ENCODE measurements at regions not wholly inside any gene's neighbourhood (a gene's known extent, or its start where the extent isn't known, plus 50 kb on each side); places are given as distances from the start of the nearest gene placed in this dataset.
"Not testable (repeated sequence)": the region's sequence is repeated elsewhere in the genome, so short reads cannot be mapped to it uniquely, and the experiment has no call there.

GRCh38 chr14:25340882-25341281, 290.9 kb upstream of the STXBP6 start:
- H4K20me1 ChIP-seq (replicated peaks; ENCODE audit: control insufficient read depth, extremely low read depth, insufficient read depth, low read length), result no peaks in the 10 kb centered on the region
- TF ChIP-seq GATA2 (IDR thresholded peaks at IDR 0.05; ENCODE audit: insufficient read depth, insufficient read length, low read depth, low read length) (no peak), FOS (IDR thresholded peaks at IDR 0.05; ENCODE audit: borderline replicate concordance, insufficient read depth, low read length) (no peak), MYC (IDR thresholded peaks at IDR 0.05; ENCODE audit: low read depth, low read length) (no peak), POLR2AphosphoS5 (IDR thresholded peaks at IDR 0.05; ENCODE audit: insufficient read depth, low read depth, low read length) (no peak)

GRCh38 chr14:25322784-25323183, 272.8 kb upstream of the STXBP6 start:
- no peak overlapping the region for H3K9ac ChIP-seq (replicated peaks; ENCODE audit: extremely low read depth, insufficient read depth, low read length)
- no peak overlapping the region for H2AFZ ChIP-seq (ENCODE audit: low read depth, low read length)
- no peaks in the 10 kb centered on the region for H3K9me1 ChIP-seq (replicated peaks; ENCODE audit: control insufficient read depth, extremely low read depth, insufficient read depth, low read length)
- no peaks in the 10 kb centered on the region for H4K20me1 ChIP-seq (replicated peaks; ENCODE audit: control insufficient read depth, extremely low read depth, insufficient read depth, low read length)
- TF ChIP-seq MYC (IDR thresholded peaks at IDR 0.05; ENCODE audit: low read depth, low read length) (no peak), EZH2 (IDR thresholded peaks at IDR 0.05; ENCODE audit: borderline replicate concordance, low read depth, low read length, severe bottlenecking) (no peak), POLR2AphosphoS5 (IDR thresholded peaks at IDR 0.05; ENCODE audit: insufficient read depth, low read depth, low read length) (no peak), GATA2 (IDR thresholded peaks at IDR 0.05; ENCODE audit: insufficient read depth, insufficient read length, low read depth, low read length) (no peak), JUN (IDR thresholded peaks at IDR 0.05; ENCODE audit: borderline replicate concordance, insufficient read depth, insufficient read length, low read depth) (no peak), MAX (IDR thresholded peaks at IDR 0.05; ENCODE audit: insufficient read depth, insufficient read length) (no peak), POLR2A (IDR thresholded peaks at IDR 0.05; ENCODE audit: low read depth, low read length) (no peak), FOS (IDR thresholded peaks at IDR 0.05; ENCODE audit: borderline replicate concordance, insufficient read depth, low read length) (no peak), CTCF (IDR thresholded peaks at IDR 0.05; ENCODE audit: extremely low read depth in 1 of 2, insufficient read depth in 1 of 2, low read depth in 1 of 2, low read length in 2 of 2) (no peak)
- no peak overlapping the region for H3K4me2 ChIP-seq (ENCODE audit: insufficient read depth, low read length)
- no TSS peak for BruUV-seq (replicated peaks)
- intact Hi-C loops (cut with micrococcal nuclease) (no loop called here), dilution Hi-C loops (cut with MboI; ENCODE audit: extremely low pct_ligation_motif_present, low sequenced_read_pairs) (no loop called here)
- no peak overlapping the region for H3K27ac ChIP-seq (ENCODE audit: insufficient read depth, low read depth, low read length)
- H3K36me3 ChIP-seq (ENCODE audit: control insufficient read depth in 2 of 2, extremely low read depth in 1 of 2, insufficient read depth in 2 of 2, low read length in 2 of 2), result no peaks in the 10 kb centered on the region
- H3K9me3 ChIP-seq (replicated peaks; ENCODE audit: control insufficient read depth, insufficient read depth, low read length), result no peaks in the 10 kb centered on the region
- no peaks in the 10 kb centered on the region for H3K27me3 ChIP-seq (ENCODE audit: control insufficient read depth in 2 of 2, insufficient read depth in 2 of 2, low read length in 2 of 2)
- POLR2A ChIA-PET, result no interaction called here
- no peak for FAIRE-seq
- no peak overlapping the region for H3K4me3 ChIP-seq (replicated peaks in 1 of 3; ENCODE audit: insufficient read depth in 1 of 3, low read depth in 1 of 3, low read length in 3 of 3)
- no peaks in the 10 kb centered on the region for H3K79me2 ChIP-seq (ENCODE audit: control insufficient read depth, insufficient read depth, low read length)
- CTCF ChIA-PET, result no interaction called here
- no peak for DNase-seq (ENCODE audit: low read depth, low spot score)
- no peaks in the 10 kb centered on the region for H3K4me1 ChIP-seq (ENCODE audit: control insufficient read depth, extremely low read depth, insufficient read depth, low read length)

More at GRCh38 chr14:25340882-25341281, 290.9 kb upstream of the STXBP6 start:
- intact Hi-C loops (cut with micrococcal nuclease), result no loop called here
- H3K4me1 ChIP-seq (ENCODE audit: control insufficient read depth, extremely low read depth, insufficient read depth, low read length), result no peaks in the 10 kb centered on the region
- no peaks in the 10 kb centered on the region for H3K27me3 ChIP-seq (ENCODE audit: control insufficient read depth in 2 of 2, insufficient read depth in 2 of 2, low read length in 2 of 2)
- H3K9me1 ChIP-seq (replicated peaks; ENCODE audit: control insufficient read depth, extremely low read depth, insufficient read depth, low read length), result no peaks in the 10 kb centered on the region
- no peak overlapping the region for H3K9ac ChIP-seq (replicated peaks; ENCODE audit: extremely low read depth, insufficient read depth, low read length)
- POLR2A ChIA-PET, result no interaction called here
- H3K36me3 ChIP-seq (ENCODE audit: control insufficient read depth in 2 of 2, extremely low read depth in 1 of 2, insufficient read depth in 2 of 2, low read length in 2 of 2), result no peaks in the 10 kb centered on the region
- no TSS peak for BruUV-seq (replicated peaks)
- dilution Hi-C loops (cut with MboI; ENCODE audit: extremely low pct_ligation_motif_present, low sequenced_read_pairs), result no loop called here
- CTCF ChIA-PET, result no interaction called here
- no peaks in the 10 kb centered on the region for H3K9me3 ChIP-seq (replicated peaks; ENCODE audit: control insufficient read depth, insufficient read depth, low read length)
- H3K79me2 ChIP-seq (ENCODE audit: control insufficient read depth, insufficient read depth, low read length), result no peaks in the 10 kb centered on the region
- no peak overlapping the region for H3K4me2 ChIP-seq (ENCODE audit: insufficient read depth, low read length)
- DNase-seq (ENCODE audit: low read depth, low spot score), result no peak
- no peak overlapping the region for H3K27ac ChIP-seq (ENCODE audit: insufficient read depth, low read depth, low read length)
- FAIRE-seq, result no peak
- no peak overlapping the region for H2AFZ ChIP-seq (ENCODE audit: low read depth, low read length)
- H3K4me3 ChIP-seq (replicated peaks in 1 of 3; ENCODE audit: insufficient read depth in 1 of 3, low read depth in 1 of 3, low read length in 3 of 3), result no peak overlapping the region

GRCh38 chr14:25316007-25316406, 266.1 kb upstream of the STXBP6 start:
- POLR2A ChIA-PET; FAIRE-seq; DNase-seq (ENCODE audit: low read depth, low spot score); H2AFZ ChIP-seq (ENCODE audit: low read depth, low read length); H3K4me3 ChIP-seq (replicated peaks in 1 of 3; ENCODE audit: insufficient read depth in 1 of 3, low read depth in 1 of 3, low read length in 3 of 3); H3K4me1 ChIP-seq (ENCODE audit: control insufficient read depth, extremely low read depth, insufficient read depth, low read length); BruUV-seq (replicated peaks); H3K79me2 ChIP-seq (ENCODE audit: control insufficient read depth, insufficient read depth, low read length); dilution Hi-C loops (cut with MboI; ENCODE audit: extremely low pct_ligation_motif_present, low sequenced_read_pairs); H4K20me1 ChIP-seq (replicated peaks; ENCODE audit: control insufficient read depth, extremely low read depth, insufficient read depth, low read length); H3K36me3 ChIP-seq (ENCODE audit: control insufficient read depth in 2 of 2, extremely low read depth in 1 of 2, insufficient read depth in 2 of 2, low read length in 2 of 2); H3K27me3 ChIP-seq (ENCODE audit: control insufficient read depth in 2 of 2, insufficient read depth in 2 of 2, low read length in 2 of 2); H3K9me1 ChIP-seq (replicated peaks; ENCODE audit: control insufficient read depth, extremely low read depth, insufficient read depth, low read length); H3K4me2 ChIP-seq (ENCODE audit: insufficient read depth, low read length); H3K9me3 ChIP-seq (replicated peaks; ENCODE audit: control insufficient read depth, insufficient read depth, low read length); CTCF ChIA-PET; H3K27ac ChIP-seq (ENCODE audit: insufficient read depth, low read depth, low read length); intact Hi-C loops (cut with micrococcal nuclease); H3K9ac ChIP-seq (replicated peaks; ENCODE audit: extremely low read depth, insufficient read depth, low read length): not testable (repeated sequence)
